Loucy (cell line): ENCODE measurements at regions not wholly inside any gene's neighbourhood (a gene's known extent, or its start where the extent isn't known, plus 50 kb on each side); places are given as distances from the start of the nearest gene placed in this dataset.

ENCODE experiments used
- H2AFZ ChIP-seq: fragments of 200-600 bp; sonication (generic); 2 replicates; pipeline ENCODE4 v1.6.0; 2016; ENCODE audit warnings: antibody characterized with exemption, mild to moderate bottlenecking, low read length, moderate library complexity
- H3F3A ChIP-seq: fragments of 200-600 bp; 2 replicates; pipeline ENCODE4 v1.6.0; 2016; ENCODE audit warnings: antibody characterized with exemption, low read depth, mild to moderate bottlenecking
- H3K27me3 ChIP-seq: fragments of 200-600 bp; sonication (generic); 2 replicates; pipeline ENCODE4 v1.6.1; 2014; ENCODE audit warnings: low read length, mild to moderate bottlenecking; ENCODE audit not compliant: insufficient read depth, poor library complexity, severe bottlenecking
- H3K36me3 ChIP-seq: fragments of 200-600 bp; sonication (generic); 2 replicates; pipeline ENCODE4 v1.6.1; 2016; ENCODE audit warnings: low read length; ENCODE audit not compliant: insufficient read depth
- H3K4me1 ChIP-seq: fragments of 200-600 bp; sonication (generic); 2 replicates; pipeline ENCODE4 v1.5.1; 2014; ENCODE audit warnings: low read length, mild to moderate bottlenecking; ENCODE audit not compliant: insufficient read depth, poor library complexity, severe bottlenecking
- H3K4me2 ChIP-seq: fragments of 200-600 bp; sonication (generic); 2 replicates; pipeline ENCODE4 v1.6.0; 2014; ENCODE audit warnings: antibody characterized with exemption, low read length, low read depth, mild to moderate bottlenecking; ENCODE audit not compliant: poor library complexity, severe bottlenecking
- H3K4me3 ChIP-seq: fragments of 200-600 bp; sonication (generic); 2 replicates; pipeline ENCODE4 v1.5.1; 2014; ENCODE audit warnings: low read length, mild to moderate bottlenecking, mixed read lengths; ENCODE audit not compliant: poor library complexity, severe bottlenecking
- H3K79me2 ChIP-seq: fragments of 200-600 bp; sonication (generic); 2 replicates; pipeline ENCODE4 v1.6.1; 2014; ENCODE audit warnings: low read length; ENCODE audit not compliant: insufficient read depth
- H3K9ac ChIP-seq: fragments of 200-600 bp; sonication (generic); 2 replicates; pipeline ENCODE4 v1.6.0; 2014; ENCODE audit warnings: mild to moderate bottlenecking, low read depth, low read length, moderate library complexity; ENCODE audit not compliant: poor library complexity, severe bottlenecking
- H3K9me2 ChIP-seq: fragments of 200-600 bp; sonication (generic); replicated peaks from 2 replicates; pipeline ENCODE4 v1.6.1; 2016; ENCODE audit warnings: low read depth, low read length, mixed read lengths
- H3K9me3 ChIP-seq: fragments of 200-600 bp; sonication (generic); 2 replicates; pipeline ENCODE4 v1.6.1; 2014; ENCODE audit warnings: mild to moderate bottlenecking, antibody characterized with exemption, low read length, low read depth; ENCODE audit not compliant: insufficient read depth
- H4K20me1 ChIP-seq: fragments of 200-600 bp; sonication (generic); 2 replicates; pipeline ENCODE4 v1.6.0; 2014; ENCODE audit warnings: antibody characterized with exemption, low read length, mild to moderate bottlenecking; ENCODE audit not compliant: insufficient read depth, poor library complexity, severe bottlenecking
- CTCF ChIP-seq: fragments of 200-600 bp; sonication (generic); conservative IDR thresholded peaks from 2 replicates; pipeline ENCODE4 v1.5.1; 2014; ENCODE audit warnings: mild to moderate bottlenecking, antibody characterized with exemption, low read length
- EZH2phosphoT487 ChIP-seq: fragments of 200-600 bp; IDR thresholded peaks from 2 replicates; pipeline ENCODE4 v1.6.1; 2018; ENCODE audit warnings: antibody characterized with exemption, mild to moderate bottlenecking, moderate library complexity, borderline replicate concordance

GRCh38 chr2:196336715-196337114, 165.3 kb upstream of the STK17B start:
- TF ChIP-seq EZH2phosphoT487 (no peak), CTCF (no peak)
- no peaks in the 10 kb centered on the region for H3K79me2 ChIP-seq
- H3K36me3 ChIP-seq, result no peaks in the 10 kb centered on the region
- no peaks in the 10 kb centered on the region for H3F3A ChIP-seq
- H3K9me2 ChIP-seq, result no peaks in the 10 kb centered on the region
- no peak overlapping the region for H2AFZ ChIP-seq
- no peaks in the 10 kb centered on the region for H4K20me1 ChIP-seq
- H3K4me1 ChIP-seq, result peaks cover 6% of the 10 kb centered on the region
- no peaks in the 10 kb centered on the region for H3K9me3 ChIP-seq
- no peaks in the 10 kb centered on the region for H3K27me3 ChIP-seq
- H3K4me3 ChIP-seq, result no peak overlapping the region
- H3K9ac ChIP-seq, result no peak overlapping the region
- H3K4me2 ChIP-seq, result no peak overlapping the region

GRCh38 chr2:196337208-196337953, 166.0 kb upstream of the STK17B start:
- Histone ChIP-seq H3K9me2 (no peaks in the 10 kb centered on the region), H3K36me3 (no peaks in the 10 kb centered on the region), H3K27me3 (no peaks in the 10 kb centered on the region), H3K9me3 (no peaks in the 10 kb centered on the region), H3K4me3 (no peak overlapping the region), H2AFZ (no peak overlapping the region), H3K4me1 (peaks cover 6% of the 10 kb centered on the region), H3K4me2 (no peak overlapping the region), H3K9ac (no peak overlapping the region), H3F3A (no peaks in the 10 kb centered on the region), H4K20me1 (no peaks in the 10 kb centered on the region), H3K79me2 (no peaks in the 10 kb centered on the region)
- no peak for TF ChIP-seq EZH2phosphoT487
- peak; percentile 49 for TF ChIP-seq CTCF

- Histone ChIP-seq H3K9ac (no peak overlapping the region), H3K27me3 (no peaks in the 10 kb centered on the region), H2AFZ (no peak overlapping the region), H3K9me3 (no peaks in the 10 kb centered on the region), H3K4me3 (no peak overlapping the region), H3K9me2 (no peaks in the 10 kb centered on the region), H3K79me2 (no peaks in the 10 kb centered on the region), H3K36me3 (no peaks in the 10 kb centered on the region), H3K4me2 (no peak overlapping the region), H3K4me1 (peaks cover 6% of the 10 kb centered on the region), H3F3A (no peaks in the 10 kb centered on the region), H4K20me1 (no peaks in the 10 kb centered on the region)
- no peak for TF ChIP-seq CTCF
- TF ChIP-seq EZH2phosphoT487, result no peak
These were observed 167.1 kb upstream of the STK17B start for GRCh38 chr2:196338440-196338839.
